A673 (cell line): ENCODE measurements at regions not wholly inside any gene's neighbourhood (a gene's known extent, or its start where the extent isn't known, plus 50 kb on each side); places are given as distances from the start of the nearest gene placed in this dataset.

Source experiments
- BruUV-seq: library from RNA; stranded (reverse); fragments of 400-500 nt; replicated peaks from 2 replicates; lab custom pipeline; 2021; lab: Mats Ljungman, UMichigan
- CTCF ChIA-PET: fragments of 300-600 bp; sonication (Branson Sonifier 250); formaldehyde crosslinking; loops from one replicate; lab custom pipeline; 2022; ENCODE audit warnings: antibody characterized with exemption; lab: Charles Lee
- POLR2A ChIA-PET: fragments of 300-600 bp; sonication (Branson Sonifier 250); formaldehyde crosslinking; loops from one replicate; lab custom pipeline; 2022; ENCODE audit warnings: antibody characterized with exemption; ENCODE audit not compliant: low non-redundant PET; lab: Charles Lee
- DNase-seq: peaks from one replicate; pipeline ENCODE4 v3.0.0-alpha.2; 2015; ENCODE audit warnings: low spot score
- H3K27ac ChIP-seq: fragments of 200-600 bp; sonication (generic); 2 replicates; pipeline ENCODE4 v1.5.1; 2016; ENCODE audit warnings: mixed run types, low read depth, mild to moderate bottlenecking, mixed read lengths, antibody characterized with exemption, low read length; ENCODE audit not compliant: poor library complexity, severe bottlenecking
- H3K27me3 ChIP-seq: fragments of 200-600 bp; sonication (generic); replicated peaks from 2 replicates; pipeline ENCODE4 v1.6.1; 2017; ENCODE audit warnings: mixed run types, low read depth, mild to moderate bottlenecking, mixed read lengths, antibody characterized with exemption, low read length; ENCODE audit not compliant: insufficient read depth, poor library complexity
- H3K36me3 ChIP-seq: fragments of 200-600 bp; sonication (generic); 2 replicates; pipeline ENCODE4 v1.6.1; 2016; ENCODE audit warnings: mixed run types, mild to moderate bottlenecking, mixed read lengths, antibody characterized with exemption, low read length; ENCODE audit not compliant: insufficient read depth, poor library complexity, severe bottlenecking
- H3K4me1 ChIP-seq: fragments of 200-600 bp; sonication (generic); 2 replicates; pipeline ENCODE4 v1.6.1; 2017; ENCODE audit warnings: mixed run types, mild to moderate bottlenecking, mixed read lengths, antibody characterized with exemption, low read length; ENCODE audit not compliant: insufficient read depth, poor library complexity, severe bottlenecking
- H3K4me3 ChIP-seq: fragments of 200-600 bp; sonication (generic); 2 replicates; pipeline ENCODE4 v1.5.1; 2016; ENCODE audit warnings: low read depth, mixed run types, mild to moderate bottlenecking, mixed read lengths, low read length; ENCODE audit not compliant: poor library complexity, severe bottlenecking
- H3K9me3 ChIP-seq: fragments of 200-600 bp; sonication (generic); 2 replicates; pipeline ENCODE4 v1.6.1; 2016; ENCODE audit warnings: mixed run types, low read depth, mild to moderate bottlenecking, mixed read lengths, antibody characterized with exemption, low read length; ENCODE audit not compliant: poor library complexity, severe bottlenecking
- CTCF ChIP-seq: fragments of 300-800, 200-600 bp; sonication (generic); conservative IDR thresholded peaks from 2 replicates; pipeline ENCODE4 v1.5.1; 2017; ENCODE audit warnings: low read depth, mild to moderate bottlenecking, antibody characterized with exemption, low read length, moderate library complexity, mixed read lengths
- EZH2 ChIP-seq: fragments of 200-600 bp; sonication (generic); IDR thresholded peaks from 2 replicates; pipeline ENCODE4 v1.6.1; 2017; ENCODE audit warnings: borderline replicate concordance, low read depth, mild to moderate bottlenecking, mixed read lengths, antibody characterized with exemption, low read length; ENCODE audit not compliant: poor library complexity, severe bottlenecking
- intact Hi-C: fragments of 100-400 bp; cut with micrococcal nuclease; formaldehyde crosslinking; loops from one replicate; pipeline ENCODE4 v1.10.0; 2022; ENCODE audit not compliant: unreplicated experiment

DNA sequence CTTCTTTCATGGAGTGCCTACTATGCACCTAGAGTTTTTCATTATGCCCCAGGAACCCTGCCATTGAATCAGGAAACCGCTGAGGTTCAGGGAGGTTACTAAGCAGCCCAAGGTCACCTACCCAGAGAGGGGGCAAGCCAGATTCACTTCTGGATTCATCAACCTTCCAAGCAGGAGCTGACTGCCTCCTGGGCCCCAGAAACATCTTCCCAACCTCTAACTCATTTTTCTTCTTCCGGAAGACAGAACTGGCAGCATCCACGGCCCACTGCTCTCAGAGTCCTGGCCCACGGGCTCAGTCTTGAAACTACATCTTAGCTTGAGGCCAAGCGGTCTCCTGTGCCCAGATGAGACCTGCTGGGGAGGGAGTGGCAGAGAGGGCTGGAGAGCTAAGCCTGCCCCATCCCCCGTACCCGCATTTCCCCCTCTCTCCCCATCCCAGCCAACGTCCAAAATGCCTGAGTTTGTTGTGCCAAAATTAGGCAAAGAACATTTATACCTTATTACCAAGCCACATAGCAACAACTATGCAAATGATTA lies 281.0 kb downstream of the CDC5L start:
- Histone ChIP-seq H3K27ac (no peak overlapping the region), H3K27me3 (no peaks in the 10 kb centered on the region), H3K36me3 (no peaks in the 10 kb centered on the region), H3K4me1 (peaks cover 39% of the 10 kb centered on the region), H3K4me3 (no peak overlapping the region), H3K9me3 (no peaks in the 10 kb centered on the region)
- CTCF ChIA-PET: no interaction called here
- DNase-seq: no peak
- TF ChIP-seq CTCF: no peak
- TF ChIP-seq EZH2: no peak
- BruUV-seq: no TSS peak
- POLR2A ChIA-PET: no interaction called here
- intact Hi-C loops: no loop called here

DNA sequence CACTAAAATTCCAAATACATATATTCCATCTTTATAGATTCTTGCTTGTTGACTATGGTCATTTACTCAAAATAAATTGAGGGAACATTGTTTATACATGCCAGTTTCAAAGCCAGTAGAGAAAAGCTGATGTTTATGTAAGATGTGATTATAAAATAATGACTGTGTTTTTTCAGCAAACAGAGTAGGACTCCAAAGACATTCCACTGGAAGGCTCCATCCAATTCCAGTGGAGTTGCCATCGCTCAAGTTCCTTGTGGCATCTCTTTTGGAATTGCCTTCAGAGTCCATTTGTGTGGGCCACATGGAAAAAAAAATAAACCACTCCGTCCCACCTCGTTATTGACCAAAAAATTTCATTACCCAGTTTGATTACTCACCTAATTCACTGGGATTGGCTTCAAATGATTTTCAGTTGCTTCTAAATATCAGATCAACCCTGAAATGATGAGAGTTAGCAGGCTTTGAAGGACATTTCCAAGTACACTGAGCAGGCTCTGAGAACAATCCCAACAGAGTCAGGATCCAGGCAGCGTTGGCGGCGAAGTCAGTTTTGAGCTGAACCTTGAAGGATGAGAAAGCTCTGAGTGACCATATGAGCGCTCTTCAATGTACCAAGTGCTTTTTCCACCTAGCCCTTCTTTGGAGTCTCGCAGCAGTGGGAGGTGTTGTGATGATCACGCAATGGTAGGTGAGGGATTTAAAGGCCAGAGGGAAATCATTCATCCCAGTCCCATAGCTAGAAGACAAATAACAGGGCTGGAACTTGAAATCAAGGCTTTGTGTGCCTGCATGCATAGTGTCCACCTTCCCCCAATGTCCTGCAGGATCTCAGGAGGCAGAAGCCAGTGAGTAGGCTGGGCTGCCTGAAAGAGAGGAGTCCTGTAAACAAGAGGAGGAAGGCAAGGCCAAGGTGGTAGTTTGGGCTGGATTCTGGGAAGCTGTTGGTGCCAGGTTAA lies 281.7 kb downstream of the CDC5L start:
- no peaks in the 10 kb centered on the region for H3K9me3 ChIP-seq
- no peaks in the 10 kb centered on the region for H3K36me3 ChIP-seq
- no peak for DNase-seq
- H3K27me3 ChIP-seq: no peaks in the 10 kb centered on the region
- ChIA-PET POLR2A (no interaction called here), CTCF (no interaction called here)
- H3K4me3 ChIP-seq: no peak overlapping the region
- intact Hi-C loops: no loop called here
- TF ChIP-seq EZH2 (no peak), CTCF (no peak)
- no peak overlapping the region for H3K27ac ChIP-seq
- no TSS peak for BruUV-seq
- peaks cover 32% of the 10 kb centered on the region for H3K4me1 ChIP-seq

DNA sequence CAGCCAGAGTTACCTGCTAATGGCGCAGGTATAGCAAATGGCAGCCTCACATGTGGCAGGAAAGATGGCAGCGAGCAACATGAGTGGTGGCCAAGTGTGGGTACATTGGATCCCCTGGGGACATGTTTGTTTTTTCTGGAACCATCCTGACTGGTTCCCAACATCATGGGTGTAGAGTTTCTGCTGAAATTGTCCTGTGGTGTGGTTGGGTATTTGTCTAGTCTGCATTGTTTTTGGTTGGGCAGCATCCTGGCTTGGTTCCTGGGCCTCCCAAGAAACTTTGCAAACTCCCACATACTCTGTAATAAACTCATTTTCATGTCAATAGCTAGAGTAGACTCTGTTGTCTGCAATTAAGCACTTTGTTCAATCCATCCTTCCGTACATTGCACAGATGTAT lies 282.6 kb downstream of the CDC5L start:
- no peak for TF ChIP-seq EZH2
- Histone ChIP-seq H3K36me3 (no peaks in the 10 kb centered on the region), H3K27ac (no peak overlapping the region), H3K27me3 (no peaks in the 10 kb centered on the region), H3K4me3 (no peak overlapping the region), H3K9me3 (no peaks in the 10 kb centered on the region), H3K4me1 (peaks cover 23% of the 10 kb centered on the region)
- ChIA-PET CTCF (no interaction called here), POLR2A (no interaction called here)
- intact Hi-C loops: no loop called here
- BruUV-seq: no TSS peak
- no peak for DNase-seq
